ENCODE measurements at regions not wholly inside any gene's neighbourhood (a gene's known extent, or its start where the extent isn't known, plus 50 kb on each side); places are given as distances from the start of the nearest gene placed in this dataset.

DNA sequence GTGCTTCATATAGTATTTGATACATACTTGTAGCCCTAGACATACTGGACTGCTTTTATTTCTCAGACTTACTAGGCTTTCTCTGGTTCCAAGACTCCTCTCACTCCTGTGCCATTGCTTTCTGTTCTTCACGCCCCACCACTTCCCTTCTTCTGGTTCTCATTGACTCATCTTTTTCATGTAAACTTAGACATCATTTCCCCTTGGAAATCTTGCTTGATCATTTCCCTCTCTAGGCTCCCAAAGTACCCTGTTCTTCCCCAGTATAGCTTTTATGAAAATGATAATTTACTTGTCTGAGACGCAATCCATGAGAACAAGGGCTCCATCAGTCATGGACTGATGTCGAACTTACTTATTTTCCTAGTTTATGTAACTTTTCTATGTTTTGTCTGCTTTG is 83.5 kb downstream of the TLR4 start:
- H3K27me3 ChIP-seq (ENCODE audit: insufficient read depth, low read depth, low read length): no peaks in the 10 kb centered on the region
- H3K36me3 ChIP-seq (ENCODE audit: insufficient read depth, low read length): no peaks in the 10 kb centered on the region
- no peaks in the 10 kb centered on the region for H3K79me2 ChIP-seq (replicated peaks; ENCODE audit: insufficient read depth, low read length)
- H3K4me2 ChIP-seq (ENCODE audit: low read length): no peak overlapping the region
- H3K9me2 ChIP-seq (ENCODE audit: insufficient read depth, low read length): no peaks in the 10 kb centered on the region
- no peak overlapping the region for H2AFZ ChIP-seq (ENCODE audit: low read depth, low read length)
- H3K9ac ChIP-seq (ENCODE audit: low read length): no peak overlapping the region
- H4K20me1 ChIP-seq (ENCODE audit: insufficient read depth): no peaks in the 10 kb centered on the region
- TF ChIP-seq, protein P1, sequence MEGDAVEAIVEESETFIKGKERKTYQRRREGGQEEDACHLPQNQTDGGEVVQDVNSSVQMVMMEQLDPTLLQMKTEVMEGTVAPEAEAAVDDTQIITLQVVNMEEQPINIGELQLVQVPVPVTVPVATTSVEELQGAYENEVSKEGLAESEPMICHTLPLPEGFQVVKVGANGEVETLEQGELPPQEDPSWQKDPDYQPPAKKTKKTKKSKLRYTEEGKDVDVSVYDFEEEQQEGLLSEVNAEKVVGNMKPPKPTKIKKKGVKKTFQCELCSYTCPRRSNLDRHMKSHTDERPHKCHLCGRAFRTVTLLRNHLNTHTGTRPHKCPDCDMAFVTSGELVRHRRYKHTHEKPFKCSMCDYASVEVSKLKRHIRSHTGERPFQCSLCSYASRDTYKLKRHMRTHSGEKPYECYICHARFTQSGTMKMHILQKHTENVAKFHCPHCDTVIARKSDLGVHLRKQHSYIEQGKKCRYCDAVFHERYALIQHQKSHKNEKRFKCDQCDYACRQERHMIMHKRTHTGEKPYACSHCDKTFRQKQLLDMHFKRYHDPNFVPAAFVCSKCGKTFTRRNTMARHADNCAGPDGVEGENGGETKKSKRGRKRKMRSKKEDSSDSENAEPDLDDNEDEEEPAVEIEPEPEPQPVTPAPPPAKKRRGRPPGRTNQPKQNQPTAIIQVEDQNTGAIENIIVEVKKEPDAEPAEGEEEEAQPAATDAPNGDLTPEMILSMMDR (IDR thresholded peaks at IDR 0.05; ENCODE audit: poor library complexity, severe bottlenecking): no peak
- TF ChIP-seq TAF1 (IDR thresholded peaks at IDR 0.05; ENCODE audit: low read depth) (no peak), EZH2 (IDR thresholded peaks at IDR 0.05; ENCODE audit: borderline replicate concordance, insufficient read depth, low read length, poor library complexity, severe bottlenecking) (no peak), RAD21 (conservative IDR thresholded peaks at IDR 0.05) (no peak), POLR2AphosphoS5 (IDR thresholded peaks at IDR 0.05) (no peak), MXI1 (conservative IDR thresholded peaks at IDR 0.05; ENCODE audit: poor library complexity, severe bottlenecking) (no peak), EP300 (conservative IDR thresholded peaks at IDR 0.05; ENCODE audit: poor library complexity, severe bottlenecking) (no peak), SMC3 (conservative IDR thresholded peaks at IDR 0.05; ENCODE audit: poor library complexity) (no peak)
- TF ChIP-seq, protein P2, sequence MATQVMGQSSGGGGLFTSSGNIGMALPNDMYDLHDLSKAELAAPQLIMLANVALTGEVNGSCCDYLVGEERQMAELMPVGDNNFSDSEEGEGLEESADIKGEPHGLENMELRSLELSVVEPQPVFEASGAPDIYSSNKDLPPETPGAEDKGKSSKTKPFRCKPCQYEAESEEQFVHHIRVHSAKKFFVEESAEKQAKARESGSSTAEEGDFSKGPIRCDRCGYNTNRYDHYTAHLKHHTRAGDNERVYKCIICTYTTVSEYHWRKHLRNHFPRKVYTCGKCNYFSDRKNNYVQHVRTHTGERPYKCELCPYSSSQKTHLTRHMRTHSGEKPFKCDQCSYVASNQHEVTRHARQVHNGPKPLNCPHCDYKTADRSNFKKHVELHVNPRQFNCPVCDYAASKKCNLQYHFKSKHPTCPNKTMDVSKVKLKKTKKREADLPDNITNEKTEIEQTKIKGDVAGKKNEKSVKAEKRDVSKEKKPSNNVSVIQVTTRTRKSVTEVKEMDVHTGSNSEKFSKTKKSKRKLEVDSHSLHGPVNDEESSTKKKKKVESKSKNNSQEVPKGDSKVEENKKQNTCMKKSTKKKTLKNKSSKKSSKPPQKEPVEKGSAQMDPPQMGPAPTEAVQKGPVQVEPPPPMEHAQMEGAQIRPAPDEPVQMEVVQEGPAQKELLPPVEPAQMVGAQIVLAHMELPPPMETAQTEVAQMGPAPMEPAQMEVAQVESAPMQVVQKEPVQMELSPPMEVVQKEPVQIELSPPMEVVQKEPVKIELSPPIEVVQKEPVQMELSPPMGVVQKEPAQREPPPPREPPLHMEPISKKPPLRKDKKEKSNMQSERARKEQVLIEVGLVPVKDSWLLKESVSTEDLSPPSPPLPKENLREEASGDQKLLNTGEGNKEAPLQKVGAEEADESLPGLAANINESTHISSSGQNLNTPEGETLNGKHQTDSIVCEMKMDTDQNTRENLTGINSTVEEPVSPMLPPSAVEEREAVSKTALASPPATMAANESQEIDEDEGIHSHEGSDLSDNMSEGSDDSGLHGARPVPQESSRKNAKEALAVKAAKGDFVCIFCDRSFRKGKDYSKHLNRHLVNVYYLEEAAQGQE (IDR thresholded peaks at IDR 0.05; ENCODE audit: borderline replicate concordance): no peak
- H3K4me3 ChIP-seq (ENCODE audit: low read length): no peak overlapping the region
- H3K9me3 ChIP-seq (ENCODE audit: low read length): no peaks in the 10 kb centered on the region
- no peaks in the 10 kb centered on the region for H3F3A ChIP-seq (ENCODE audit: insufficient read depth, low read length, poor library complexity, severe bottlenecking)
- no peak overlapping the region for H3K27ac ChIP-seq (ENCODE audit: low read length)

DNA sequence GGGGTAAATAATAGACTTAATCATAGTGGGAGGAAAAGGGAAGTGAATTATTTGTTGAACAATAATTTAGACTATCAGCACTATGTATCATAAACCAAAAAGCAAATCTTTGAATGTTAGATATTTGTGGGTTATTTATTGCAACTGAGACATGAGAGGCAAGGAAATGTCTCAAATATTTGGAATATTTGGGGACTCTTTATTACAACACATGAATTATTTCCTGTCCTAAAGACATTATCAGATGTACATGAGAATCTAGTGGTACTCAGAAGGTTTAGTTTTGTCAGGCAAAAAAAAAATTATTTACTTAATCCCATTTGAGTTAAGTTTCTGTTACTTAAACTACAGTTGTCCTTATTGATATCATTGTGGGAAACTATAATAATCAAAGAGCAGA is 91.1 kb downstream of the TLR4 start:
- TF ChIP-seq EZH2 (IDR thresholded peaks at IDR 0.05; ENCODE audit: borderline replicate concordance, insufficient read depth, low read length, poor library complexity, severe bottlenecking) (no peak), POLR2AphosphoS5 (IDR thresholded peaks at IDR 0.05) (no peak), EP300 (conservative IDR thresholded peaks at IDR 0.05; ENCODE audit: poor library complexity, severe bottlenecking) (no peak)
- Histone ChIP-seq H4K20me1 (ENCODE audit: insufficient read depth) (no peaks in the 10 kb centered on the region), H3K9me2 (ENCODE audit: insufficient read depth, low read length) (no peaks in the 10 kb centered on the region), H3F3A (ENCODE audit: insufficient read depth, low read length, poor library complexity, severe bottlenecking) (no peaks in the 10 kb centered on the region), H2AFZ (ENCODE audit: low read depth, low read length) (no peak overlapping the region), H3K36me3 (ENCODE audit: insufficient read depth, low read length) (no peaks in the 10 kb centered on the region), H3K27ac (ENCODE audit: low read length) (no peak overlapping the region), H3K4me3 (ENCODE audit: low read length) (no peak overlapping the region), H3K4me2 (ENCODE audit: low read length) (no peak overlapping the region), H3K9ac (ENCODE audit: low read length) (no peak overlapping the region), H3K9me3 (ENCODE audit: low read length) (no peaks in the 10 kb centered on the region), H3K79me2 (replicated peaks; ENCODE audit: insufficient read depth, low read length) (no peaks in the 10 kb centered on the region), H3K27me3 (ENCODE audit: insufficient read depth, low read depth, low read length) (no peaks in the 10 kb centered on the region)

DNA sequence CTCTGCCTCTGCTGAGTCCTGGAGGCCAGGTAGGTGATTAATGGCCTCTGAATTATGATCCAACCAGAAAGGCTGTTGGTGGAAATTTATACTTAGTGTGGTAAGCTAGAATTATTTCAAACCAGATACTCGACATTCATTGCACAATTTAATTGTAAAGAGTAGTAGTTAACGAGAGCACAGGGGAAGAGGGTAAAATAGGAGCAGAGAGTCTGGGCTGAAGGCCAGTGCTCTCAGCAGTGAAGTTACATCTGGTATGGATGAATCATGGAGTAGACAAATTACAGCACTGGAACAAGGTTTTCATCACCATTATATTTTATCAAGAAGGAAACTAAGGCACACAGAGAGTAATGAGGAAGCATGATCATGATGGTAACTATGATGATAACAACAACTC is 92.5 kb downstream of the TLR4 start:
- H3K27me3 ChIP-seq (ENCODE audit: insufficient read depth, low read depth, low read length): no peaks in the 10 kb centered on the region
- no peaks in the 10 kb centered on the region for H3K9me3 ChIP-seq (ENCODE audit: low read length)
- no peak overlapping the region for H2AFZ ChIP-seq (ENCODE audit: low read depth, low read length)
- no peak overlapping the region for H3K9ac ChIP-seq (ENCODE audit: low read length)
- H3K36me3 ChIP-seq (ENCODE audit: insufficient read depth, low read length): no peaks in the 10 kb centered on the region
- TF ChIP-seq, protein P2 (IDR thresholded peaks at IDR 0.05; ENCODE audit: borderline replicate concordance): no peak
- H3K9me2 ChIP-seq (ENCODE audit: insufficient read depth, low read length): no peaks in the 10 kb centered on the region
- H3K79me2 ChIP-seq (replicated peaks; ENCODE audit: insufficient read depth, low read length): no peaks in the 10 kb centered on the region
- H3K4me3 ChIP-seq (ENCODE audit: low read length): no peak overlapping the region
- no peaks in the 10 kb centered on the region for H3F3A ChIP-seq (ENCODE audit: insufficient read depth, low read length, poor library complexity, severe bottlenecking)
- no peak overlapping the region for H3K27ac ChIP-seq (ENCODE audit: low read length)
- no peak overlapping the region for H3K4me2 ChIP-seq (ENCODE audit: low read length)
- H4K20me1 ChIP-seq (ENCODE audit: insufficient read depth): no peaks in the 10 kb centered on the region

Data from neural cell (in vitro differentiated cells).